Hematopoietic multipotent progenitor cell treated with erythropoietin and hydrocortisone succinate and interleukin-3 and kit ligand, for 4 days (in vitro differentiated cells): ENCODE measurements at regions not wholly inside any gene's neighbourhood (a gene's known extent, or its start where the extent isn't known, plus 50 kb on each side); places are given as distances from the start of the nearest gene placed in this dataset.
"Not testable (repeated sequence)": the region's sequence is repeated elsewhere in the genome, so short reads cannot be mapped to it uniquely, and the experiment has no call there.

ENCODE experiments used
- DNase-seq: peaks from one replicate; pipeline ENCODE4 v3.0.0-alpha.2; 2015

GRCh38 chr14:71403656-71404055 is 496.4 kb downstream of the PCNX1 start:
- peak; percentile 70 for DNase-seq

GRCh38 chr14:71405676-71406075 is 498.4 kb downstream of the PCNX1 start:
- DNase-seq = no peak

GRCh38 chr14:71408362-71409030 is 501.2 kb downstream of the PCNX1 start:
- DNase-seq = no peak

GRCh38 chr14:71410578-71411284 is 503.5 kb downstream of the PCNX1 start:
- no peak for DNase-seq

- DNase-seq = no peak
Measured at GRCh38 chr14:71411285-71411595, 504.0 kb downstream of the PCNX1 start.

GRCh38 chr14:71411738-71412137 is 504.5 kb downstream of the PCNX1 start:
- DNase-seq = no peak

- no peak for DNase-seq
Measured at GRCh38 chr14:71414631-71415403, 507.6 kb downstream of the PCNX1 start.

GRCh38 chr14:71415404-71415690 is 508.1 kb downstream of the PCNX1 start:
- DNase-seq = no peak

GRCh38 chr14:71416392-71416791 is 509.1 kb downstream of the PCNX1 start:
- no peak for DNase-seq

- peak; percentile 91 for DNase-seq
Measured at GRCh38 chr14:71418532-71419245, 511.4 kb downstream of the PCNX1 start.

- DNase-seq = no peak
Measured at GRCh38 chr14:71423481-71423880, 508.7 kb upstream of the RGS6 start.

- no peak for DNase-seq
Measured at GRCh38 chr14:71424941-71425340, 507.3 kb upstream of the RGS6 start.

GRCh38 chr14:71426001-71426400 is 506.2 kb upstream of the RGS6 start:
- no peak for DNase-seq

GRCh38 chr14:71429902-71430301 is 502.3 kb upstream of the RGS6 start:
- no peak for DNase-seq

GRCh38 chr14:71430321-71430677 is 501.9 kb upstream of the RGS6 start:
- DNase-seq = no peak

- peak; percentile 24 for DNase-seq
Measured at GRCh38 chr14:71430678-71431376, 501.4 kb upstream of the RGS6 start.

- no peak for DNase-seq
Measured at GRCh38 chr14:71432334-71433110, 499.7 kb upstream of the RGS6 start.

- DNase-seq = no peak
Measured at GRCh38 chr14:71433303-71433702, 498.9 kb upstream of the RGS6 start.

GRCh38 chr14:71435641-71436040 is 496.6 kb upstream of the RGS6 start:
- DNase-seq = not testable (repeated sequence)

GRCh38 chr14:71437870-71438269 is 494.4 kb upstream of the RGS6 start:
- DNase-seq = no peak

- DNase-seq = no peak
Measured at GRCh38 chr14:71438684-71439083, 493.5 kb upstream of the RGS6 start.

- no peak for DNase-seq
Measured at GRCh38 chr14:71441126-71441525, 491.1 kb upstream of the RGS6 start.
